ENCODE measurements at regions not wholly inside any gene's neighbourhood (a gene's known extent, or its start where the extent isn't known, plus 50 kb on each side); places are given as distances from the start of the nearest gene placed in this dataset.

- no peak for TF ChIP-seq CSDC2 (CRISPR knock-in tag; IDR thresholded peaks at IDR 0.05)
- no peak for TF ChIP-seq PPARA (CRISPR knock-in tag; IDR thresholded peaks at IDR 0.05; ENCODE audit: borderline replicate concordance)
- TF ChIP-seq SNAI2 (CRISPR knock-in tag; IDR thresholded peaks at IDR 0.05), result no peak
- TF ChIP-seq PATZ1 (CRISPR knock-in tag; IDR thresholded peaks at IDR 0.05; ENCODE audit: borderline replicate concordance), result no peak
- no peak for TF ChIP-seq ZFP30 (CRISPR knock-in tag; IDR thresholded peaks at IDR 0.05)
- no peak for TF ChIP-seq ZNF565 (CRISPR knock-in tag; conservative IDR thresholded peaks at IDR 0.05; ENCODE audit: low read depth)
- TF ChIP-seq TSHZ2 (CRISPR knock-in tag; IDR thresholded peaks at IDR 0.05), result no peak
Measured at GRCh38 chr9:134570151-134570621, 71.4 kb upstream of the COL5A1 start.

All from SK-N-SH treated with all-trans-retinoic acid at 6 μM for 48 hours (cell line).